ENCODE measurements at regions not wholly inside any gene's neighbourhood (a gene's known extent, or its start where the extent isn't known, plus 50 kb on each side); places are given as distances from the start of the nearest gene placed in this dataset.
"Not testable (repeated sequence)": the region's sequence is repeated elsewhere in the genome, so short reads cannot be mapped to it uniquely, and the experiment has no call there.

GRCh38 chr10:2340831-2341647 lies 603.7 kb upstream of the ADARB2 start:
- no peak for DNase-seq (ENCODE audit: low spot score)

GRCh38 chr10:2335626-2336025 lies 598.3 kb upstream of the ADARB2 start:
- DNase-seq (ENCODE audit: low spot score), result no peak

GRCh38 chr10:2334575-2334974 lies 597.2 kb upstream of the ADARB2 start:
- no peak for DNase-seq (ENCODE audit: low spot score)

GRCh38 chr10:2329082-2329481 lies 591.8 kb upstream of the ADARB2 start:
- DNase-seq (ENCODE audit: low spot score), result no peak

- DNase-seq (ENCODE audit: low spot score), result no peak
Observed at GRCh38 chr10:2326411-2326810, 589.1 kb upstream of the ADARB2 start.

- DNase-seq (ENCODE audit: low spot score), result not testable (repeated sequence)
Observed at GRCh38 chr10:2315045-2315485, 577.7 kb upstream of the ADARB2 start.

- no peak for DNase-seq (ENCODE audit: low spot score)
Observed at GRCh38 chr10:2306081-2306480, 568.8 kb upstream of the ADARB2 start.

- DNase-seq (ENCODE audit: low spot score), result no peak
Observed at GRCh38 chr10:2303169-2303568, 565.8 kb upstream of the ADARB2 start.

- no peak for DNase-seq (ENCODE audit: low spot score)
Observed at GRCh38 chr10:2301227-2301626, 563.9 kb upstream of the ADARB2 start.

GRCh38 chr10:2300231-2300630 lies 562.9 kb upstream of the ADARB2 start:
- no peak for DNase-seq (ENCODE audit: low spot score)

GRCh38 chr10:2296179-2296891 lies 559.0 kb upstream of the ADARB2 start:
- no peak for DNase-seq (ENCODE audit: low spot score)

GRCh38 chr10:2294739-2295138 lies 557.4 kb upstream of the ADARB2 start:
- no peak for DNase-seq (ENCODE audit: low spot score)

- no peak for DNase-seq (ENCODE audit: low spot score)
Observed at GRCh38 chr10:2284071-2284470, 546.7 kb upstream of the ADARB2 start.

GRCh38 chr10:2282202-2282601 lies 544.9 kb upstream of the ADARB2 start:
- DNase-seq (ENCODE audit: low spot score), result no peak

- no peak for DNase-seq (ENCODE audit: low spot score)
Observed at GRCh38 chr10:2280713-2281300, 543.5 kb upstream of the ADARB2 start.

GRCh38 chr10:2279711-2280110 lies 542.4 kb upstream of the ADARB2 start:
- DNase-seq (ENCODE audit: low spot score), result no peak

- DNase-seq (ENCODE audit: low spot score), result no peak
Observed at GRCh38 chr10:2278363-2278762, 541.0 kb upstream of the ADARB2 start.

GRCh38 chr10:2263561-2263960 lies 526.2 kb upstream of the ADARB2 start:
- DNase-seq (ENCODE audit: low spot score), result no peak

GRCh38 chr10:2262878-2263277 lies 525.6 kb upstream of the ADARB2 start:
- no peak for DNase-seq (ENCODE audit: low spot score)

GRCh38 chr10:2262333-2262732 lies 525.0 kb upstream of the ADARB2 start:
- no peak for DNase-seq (ENCODE audit: low spot score)

GRCh38 chr10:2256241-2256640 lies 518.9 kb upstream of the ADARB2 start:
- DNase-seq (ENCODE audit: low spot score), result no peak

GRCh38 chr10:2252096-2252495 lies 514.8 kb upstream of the ADARB2 start:
- no peak for DNase-seq (ENCODE audit: low spot score)

GRCh38 chr10:2251631-2252030 lies 514.3 kb upstream of the ADARB2 start:
- DNase-seq (ENCODE audit: low spot score), result no peak

Data from hematopoietic multipotent progenitor cell treated with erythropoietin and hydrocortisone succinate and interleukin-3 and kit ligand, for 17 days (in vitro differentiated cells).